BE2C (cell line): ENCODE measurements at regions not wholly inside any gene's neighbourhood (a gene's known extent, or its start where the extent isn't known, plus 50 kb on each side); places are given as distances from the start of the nearest gene placed in this dataset.
"Not testable (repeated sequence)": the region's sequence is repeated elsewhere in the genome, so short reads cannot be mapped to it uniquely, and the experiment has no call there.

ENCODE experiments used
- DNase-seq: peaks from one replicate; pipeline ENCODE4 v3.0.0-alpha.2; 2020
- H3K27me3 ChIP-seq: fragments of 250-450 bp; sonication (Bioruptor Pico); 2 replicates; pipeline ENCODE4 v1.5.1; 2020; ENCODE audit warnings: mild to moderate bottlenecking
- H3K36me3 ChIP-seq: fragments of 250-450 bp; sonication (Bioruptor Pico); 2 replicates; pipeline ENCODE4 v1.5.1; 2020; ENCODE audit warnings: mild to moderate bottlenecking
- H3K4me1 ChIP-seq: fragments of 250-450 bp; sonication (Bioruptor Pico); 2 replicates; pipeline ENCODE4 v1.5.1; 2020
- H3K4me3 ChIP-seq: 2 replicates; pipeline ENCODE4 v1.5.1; 2011; ENCODE audit warnings: low read depth, low read length
- H3K9me3 ChIP-seq: fragments of 250-450 bp; sonication (Bioruptor Pico); 2 replicates; pipeline ENCODE4 v1.5.1; 2020
- TF ChIP-seq, protein P1 (sequence below): IDR thresholded peaks from 2 replicates; pipeline ENCODE4 v1.5.1; 2012; ENCODE audit warnings: mild to moderate bottlenecking, low read depth, low read length

DNA sequence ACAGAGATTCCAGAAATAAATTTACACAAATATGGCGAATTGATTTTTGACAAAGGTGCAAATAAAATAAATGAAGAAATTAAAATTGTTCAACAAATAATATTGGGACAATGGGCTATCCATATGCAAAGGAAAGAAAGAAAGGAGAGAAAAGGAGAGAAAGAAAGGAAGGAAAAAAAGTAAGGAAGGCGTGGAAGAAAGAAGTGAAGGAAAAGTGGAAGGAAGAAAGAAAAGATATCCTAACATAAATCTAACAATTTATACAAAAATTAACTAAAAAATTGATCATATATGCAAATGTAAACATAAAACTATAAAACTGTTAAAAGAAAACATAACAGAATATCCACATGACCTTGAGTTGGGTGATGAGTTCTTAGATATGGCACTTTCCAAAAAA, 78.7 kb upstream of the ZNF184 start:
- DNase-seq, result no peak
- Histone ChIP-seq H3K4me3 (peak overlapping the region; percentile 72), H3K9me3 (no peaks in the 10 kb centered on the region), H3K27me3 (peaks cover 6% of the 10 kb centered on the region), H3K36me3 (no peaks in the 10 kb centered on the region), H3K4me1 (no peaks in the 10 kb centered on the region)
- TF ChIP-seq, protein P1, sequence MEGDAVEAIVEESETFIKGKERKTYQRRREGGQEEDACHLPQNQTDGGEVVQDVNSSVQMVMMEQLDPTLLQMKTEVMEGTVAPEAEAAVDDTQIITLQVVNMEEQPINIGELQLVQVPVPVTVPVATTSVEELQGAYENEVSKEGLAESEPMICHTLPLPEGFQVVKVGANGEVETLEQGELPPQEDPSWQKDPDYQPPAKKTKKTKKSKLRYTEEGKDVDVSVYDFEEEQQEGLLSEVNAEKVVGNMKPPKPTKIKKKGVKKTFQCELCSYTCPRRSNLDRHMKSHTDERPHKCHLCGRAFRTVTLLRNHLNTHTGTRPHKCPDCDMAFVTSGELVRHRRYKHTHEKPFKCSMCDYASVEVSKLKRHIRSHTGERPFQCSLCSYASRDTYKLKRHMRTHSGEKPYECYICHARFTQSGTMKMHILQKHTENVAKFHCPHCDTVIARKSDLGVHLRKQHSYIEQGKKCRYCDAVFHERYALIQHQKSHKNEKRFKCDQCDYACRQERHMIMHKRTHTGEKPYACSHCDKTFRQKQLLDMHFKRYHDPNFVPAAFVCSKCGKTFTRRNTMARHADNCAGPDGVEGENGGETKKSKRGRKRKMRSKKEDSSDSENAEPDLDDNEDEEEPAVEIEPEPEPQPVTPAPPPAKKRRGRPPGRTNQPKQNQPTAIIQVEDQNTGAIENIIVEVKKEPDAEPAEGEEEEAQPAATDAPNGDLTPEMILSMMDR, result no peak

DNA sequence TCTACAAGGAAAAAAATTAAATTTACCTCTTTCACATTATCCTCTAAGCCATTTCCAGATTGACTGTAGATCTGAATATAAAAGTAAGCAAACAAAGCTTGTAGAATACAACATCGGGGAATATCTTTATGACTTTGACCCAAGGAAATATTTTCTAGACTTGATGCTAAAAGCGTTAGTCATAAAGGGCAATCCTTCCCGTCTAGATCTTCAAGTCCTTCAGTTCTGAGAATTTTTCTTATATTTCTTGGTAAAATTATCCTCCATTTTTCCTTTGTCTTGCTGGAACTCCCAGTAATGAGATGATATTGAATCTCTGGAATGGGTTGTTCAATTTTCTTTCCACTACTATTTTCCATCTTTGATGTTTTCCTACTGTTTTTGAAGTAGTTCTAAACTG, 77.8 kb upstream of the ZNF184 start:
- Histone ChIP-seq H3K4me3 (no peak overlapping the region), H3K9me3 (no peaks in the 10 kb centered on the region), H3K36me3 (no peaks in the 10 kb centered on the region), H3K27me3 (no peaks in the 10 kb centered on the region), H3K4me1 (no peaks in the 10 kb centered on the region)
- TF ChIP-seq, protein P1, result no peak
- no peak for DNase-seq

DNA sequence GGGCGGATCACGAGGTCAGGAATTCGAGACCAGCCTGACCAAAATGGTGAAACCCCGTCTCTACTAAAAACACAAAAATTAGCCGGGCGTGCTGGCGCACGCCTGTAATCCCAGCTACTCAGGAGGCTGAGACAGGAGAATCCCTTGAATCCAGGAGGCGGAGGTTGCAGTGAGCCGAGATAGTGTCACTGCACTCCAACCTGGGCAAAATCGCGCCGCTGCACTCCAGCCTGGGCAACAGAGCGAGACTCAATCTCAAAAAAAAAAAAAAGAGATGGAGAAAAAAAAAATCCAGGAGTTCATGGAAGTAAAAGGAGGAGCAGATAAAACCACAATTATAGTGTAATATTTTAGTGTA, 76.3 kb upstream of the ZNF184 start:
- not testable (repeated sequence) for H3K9me3 ChIP-seq, DNase-seq, H3K4me3 ChIP-seq, H3K27me3 ChIP-seq, H3K4me1 ChIP-seq, H3K36me3 ChIP-seq

DNA sequence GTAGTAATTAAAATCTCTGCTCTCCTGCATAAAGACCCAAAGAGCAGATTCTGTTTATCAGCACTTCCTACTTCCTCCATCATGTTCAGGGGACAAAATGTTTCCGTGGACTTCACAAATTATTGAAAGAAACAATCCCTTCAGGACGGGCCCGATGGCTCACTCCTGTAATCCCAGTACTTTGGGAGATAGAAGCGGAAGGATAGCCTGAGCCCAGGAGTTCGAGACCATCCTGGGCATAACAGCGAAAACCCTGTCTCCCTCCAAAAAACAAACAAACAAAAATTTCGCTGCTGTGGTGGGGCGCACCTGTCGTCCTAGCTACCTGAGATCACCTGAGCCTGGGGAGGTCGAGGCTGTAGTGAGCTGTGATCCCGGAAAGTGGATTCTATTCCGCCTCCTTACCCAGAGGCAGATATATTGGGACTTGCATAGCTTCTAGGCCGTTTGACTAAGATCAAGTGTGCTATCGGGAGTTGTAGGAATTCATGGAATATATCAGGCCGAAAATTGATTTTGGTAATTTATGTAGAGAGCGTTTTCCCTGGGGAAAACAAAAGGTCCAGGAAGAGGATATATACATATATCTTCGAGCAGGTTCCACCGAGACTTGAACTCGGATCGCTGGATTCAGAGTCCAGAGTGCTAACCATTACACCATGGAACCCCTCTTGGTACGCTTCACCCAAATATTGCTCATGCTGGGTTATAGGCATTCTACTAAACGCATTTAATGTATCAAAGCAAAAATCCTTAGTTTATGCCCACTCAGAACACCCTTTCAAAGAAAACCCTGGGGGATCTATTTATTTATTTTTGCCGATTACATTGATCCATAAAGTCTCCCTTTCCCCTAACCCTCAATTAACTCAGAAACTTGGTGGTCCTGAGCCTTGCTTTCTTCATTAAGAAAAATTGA, 74.5 kb upstream of the ZNF184 start:
- peak overlapping the region; percentile 79 for H3K4me3 ChIP-seq
- DNase-seq, result peak; percentile 73
- H3K4me1 ChIP-seq, result no peaks in the 10 kb centered on the region
- H3K9me3 ChIP-seq, result no peaks in the 10 kb centered on the region
- no peaks in the 10 kb centered on the region for H3K27me3 ChIP-seq
- TF ChIP-seq, protein P1, result no peak
- no peaks in the 10 kb centered on the region for H3K36me3 ChIP-seq

DNA sequence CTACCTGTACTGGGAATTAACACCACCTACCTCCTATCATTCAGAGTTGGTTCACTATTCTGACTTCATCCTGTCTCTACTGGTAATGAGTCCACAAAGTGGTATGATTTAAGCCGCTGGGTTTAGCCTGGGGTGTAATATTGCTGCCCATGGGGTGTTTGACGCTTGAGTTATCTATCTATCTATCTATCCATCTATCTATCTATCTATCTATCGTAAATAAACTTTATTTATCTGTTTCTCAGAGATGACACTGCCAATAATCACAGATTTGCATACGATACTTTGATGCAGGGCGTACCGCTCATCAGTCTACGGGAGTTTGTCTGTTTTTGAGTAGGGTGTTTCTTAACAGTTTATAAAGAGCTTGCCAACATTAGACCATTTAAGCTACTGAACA, 73.6 kb upstream of the ZNF184 start:
- Histone ChIP-seq H3K36me3 (no peaks in the 10 kb centered on the region), H3K4me3 (no peak overlapping the region), H3K4me1 (no peaks in the 10 kb centered on the region), H3K9me3 (no peaks in the 10 kb centered on the region), H3K27me3 (no peaks in the 10 kb centered on the region)
- DNase-seq, result no peak
- TF ChIP-seq, protein P1, result no peak

DNA sequence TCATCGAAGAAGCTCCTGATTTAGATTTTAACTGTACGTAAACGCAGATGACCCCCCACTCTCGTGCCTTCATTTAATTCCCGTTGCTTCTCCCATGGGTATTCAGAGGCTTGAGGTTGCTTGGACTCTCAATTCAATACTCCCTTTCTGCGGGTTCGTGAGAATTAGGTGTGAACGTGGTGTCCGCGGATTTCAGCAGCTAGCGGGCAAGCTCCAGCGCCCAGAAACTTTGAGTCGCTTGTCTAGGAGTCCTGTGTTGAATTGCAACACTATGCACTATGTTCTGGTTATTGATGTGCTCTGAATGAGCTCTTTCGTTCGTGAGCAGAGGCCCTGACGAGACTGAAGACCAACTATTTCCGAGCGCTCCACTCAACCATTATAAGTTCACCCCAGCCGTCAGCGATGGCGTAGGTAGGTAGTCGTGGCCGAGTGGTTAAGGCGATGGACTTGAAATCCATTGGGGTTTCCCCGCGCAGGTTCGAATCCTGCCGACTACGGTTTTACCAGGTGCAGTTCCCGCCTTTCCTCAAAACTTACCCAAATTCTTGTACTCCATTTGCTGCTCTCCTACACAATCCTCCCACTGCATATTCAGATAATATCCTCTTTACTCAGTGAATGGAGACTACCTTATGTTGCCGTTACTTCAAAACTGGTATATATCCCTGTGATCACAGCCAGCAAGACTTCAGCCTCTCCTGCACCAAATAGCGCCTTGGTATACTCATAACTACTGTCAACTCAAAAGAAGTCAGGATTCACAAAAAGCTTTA, 72.6 kb upstream of the ZNF184 start:
- no peaks in the 10 kb centered on the region for H3K9me3 ChIP-seq
- no peaks in the 10 kb centered on the region for H3K4me1 ChIP-seq
- TF ChIP-seq, protein P1, result no peak
- no peaks in the 10 kb centered on the region for H3K36me3 ChIP-seq
- peak overlapping the region; percentile 79 for H3K4me3 ChIP-seq
- DNase-seq, result peak; percentile 83
- H3K27me3 ChIP-seq, result no peaks in the 10 kb centered on the region
